HG03442 (cell line): ENCODE measurements at regions not wholly inside any gene's neighbourhood (a gene's known extent, or its start where the extent isn't known, plus 50 kb on each side); places are given as distances from the start of the nearest gene placed in this dataset.

ENCODE experiments used
- ATAC-seq: cut with Tn5 transposase; IDR thresholded peaks from one replicate; pipeline ENCODE4 v1.9.1; 2021; ENCODE audit warnings: mild to moderate bottlenecking, moderate library complexity; ENCODE audit not compliant: unreplicated experiment

- ATAC-seq: no peak
These were observed 108.4 kb downstream of the TMCO5A start for GRCh38 chr15:38042707-38043445.

- no peak for ATAC-seq
These were observed 112.0 kb downstream of the TMCO5A start for GRCh38 chr15:38046257-38047051.

- peak; percentile 77 for ATAC-seq
These were observed 113.6 kb downstream of the TMCO5A start for GRCh38 chr15:38048001-38048455.

GRCh38 chr15:38049891-38050290, 115.5 kb downstream of the TMCO5A start:
- ATAC-seq: no peak

GRCh38 chr15:38050529-38051448, 116.3 kb downstream of the TMCO5A start:
- no peak for ATAC-seq

- no peak for ATAC-seq
These were observed 118.8 kb downstream of the TMCO5A start for GRCh38 chr15:38053205-38053604.

GRCh38 chr15:38053776-38054175, 119.3 kb downstream of the TMCO5A start:
- ATAC-seq: no peak

GRCh38 chr15:38054488-38054887, 120.0 kb downstream of the TMCO5A start:
- no peak for ATAC-seq

- no peak for ATAC-seq
These were observed 124.2 kb downstream of the TMCO5A start for GRCh38 chr15:38058596-38059075.

- ATAC-seq: no peak
These were observed 125.2 kb downstream of the TMCO5A start for GRCh38 chr15:38059665-38060064.

- ATAC-seq: no peak
These were observed 127.6 kb downstream of the TMCO5A start for GRCh38 chr15:38061856-38062649.

GRCh38 chr15:38062696-38063095, 128.3 kb downstream of the TMCO5A start:
- no peak for ATAC-seq

- no peak for ATAC-seq
These were observed 131.4 kb downstream of the TMCO5A start for GRCh38 chr15:38065721-38066345.

- no peak for ATAC-seq
These were observed 132.2 kb downstream of the TMCO5A start for GRCh38 chr15:38066612-38067011.

- ATAC-seq: peak; percentile 82
These were observed 134.4 kb downstream of the TMCO5A start for GRCh38 chr15:38068626-38069391.

GRCh38 chr15:38069511-38070011, 135.1 kb downstream of the TMCO5A start:
- ATAC-seq: no peak

GRCh38 chr15:38070778-38071177, 136.3 kb downstream of the TMCO5A start:
- no peak for ATAC-seq

- no peak for ATAC-seq
These were observed 137.0 kb downstream of the TMCO5A start for GRCh38 chr15:38071211-38071972.
